ENCODE measurements at regions not wholly inside any gene's neighbourhood (a gene's known extent, or its start where the extent isn't known, plus 50 kb on each side); places are given as distances from the start of the nearest gene placed in this dataset.

- no peak for TF ChIP-seq CTCF (conservative IDR thresholded peaks at IDR 0.05; ENCODE audit: control insufficient read depth, insufficient read depth, low read depth, low read length)
- DNase-seq (ENCODE audit: low read depth) = no peak
- no peak overlapping the region for H3K4me3 ChIP-seq (ENCODE audit: control insufficient read depth, low read depth, low read length)
Measured at GRCh38 chr9:126218359-126219125, 108.1 kb upstream of the MVB12B start.

- no peak overlapping the region for H3K4me3 ChIP-seq (ENCODE audit: control insufficient read depth, low read depth, low read length)
- no peak for TF ChIP-seq CTCF (conservative IDR thresholded peaks at IDR 0.05; ENCODE audit: control insufficient read depth, insufficient read depth, low read depth, low read length)
- no peak for DNase-seq (ENCODE audit: low read depth)
Measured at GRCh38 chr9:126219166-126219565, 107.5 kb upstream of the MVB12B start.

GRCh38 chr9:126219648-126220063, 107.0 kb upstream of the MVB12B start:
- DNase-seq (ENCODE audit: low read depth) = no peak
- H3K4me3 ChIP-seq (ENCODE audit: control insufficient read depth, low read depth, low read length) = no peak overlapping the region
- TF ChIP-seq CTCF (conservative IDR thresholded peaks at IDR 0.05; ENCODE audit: control insufficient read depth, insufficient read depth, low read depth, low read length) = no peak

GRCh38 chr9:126221480-126221879, 105.1 kb upstream of the MVB12B start:
- TF ChIP-seq CTCF (conservative IDR thresholded peaks at IDR 0.05; ENCODE audit: control insufficient read depth, insufficient read depth, low read depth, low read length) = no peak
- H3K4me3 ChIP-seq (ENCODE audit: control insufficient read depth, low read depth, low read length) = no peak overlapping the region
- no peak for DNase-seq (ENCODE audit: low read depth)

GRCh38 chr9:126222363-126222834, 104.2 kb upstream of the MVB12B start:
- no peak for TF ChIP-seq CTCF (conservative IDR thresholded peaks at IDR 0.05; ENCODE audit: control insufficient read depth, insufficient read depth, low read depth, low read length)
- DNase-seq (ENCODE audit: low read depth) = no peak
- no peak overlapping the region for H3K4me3 ChIP-seq (ENCODE audit: control insufficient read depth, low read depth, low read length)

GRCh38 chr9:126222835-126223431, 103.7 kb upstream of the MVB12B start:
- no peak overlapping the region for H3K4me3 ChIP-seq (ENCODE audit: control insufficient read depth, low read depth, low read length)
- no peak for TF ChIP-seq CTCF (conservative IDR thresholded peaks at IDR 0.05; ENCODE audit: control insufficient read depth, insufficient read depth, low read depth, low read length)
- DNase-seq (ENCODE audit: low read depth) = no peak

Data from fibroblast of mammary gland (primary cell).